ENCODE measurements at regions not wholly inside any gene's neighbourhood (a gene's known extent, or its start where the extent isn't known, plus 50 kb on each side); places are given as distances from the start of the nearest gene placed in this dataset.

GRCh38 chr7:68512466-68512865 lies 1085.8 kb upstream of the AUTS2 start:
- no peak for DNase-seq

GRCh38 chr7:68518060-68518459 lies 1080.2 kb upstream of the AUTS2 start:
- DNase-seq: no peak

- no peak for DNase-seq
Measured at GRCh38 chr7:68524126-68524525, 1074.1 kb upstream of the AUTS2 start.

- DNase-seq: no peak
Measured at GRCh38 chr7:68529221-68529620, 1069.1 kb upstream of the AUTS2 start.

DNA sequence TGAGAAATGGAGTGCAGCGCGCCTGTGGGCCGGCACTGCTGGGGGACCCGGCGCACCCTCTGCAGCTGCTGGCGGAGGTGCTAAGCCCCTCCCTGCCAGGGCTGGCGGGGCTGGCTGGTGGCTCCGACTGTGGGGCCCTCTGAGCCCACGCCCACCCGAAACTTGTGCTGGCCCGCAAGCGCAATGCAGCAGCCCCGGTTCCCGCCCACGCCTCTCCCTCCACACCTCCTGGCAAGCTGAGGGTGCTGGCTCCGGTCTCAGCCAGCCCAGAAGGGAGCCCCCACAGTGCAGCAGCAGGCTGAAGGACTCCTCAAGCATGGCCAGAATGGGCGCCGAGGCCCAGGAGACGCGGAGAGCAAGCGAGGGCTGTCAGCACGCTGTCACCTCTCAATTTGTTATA lies 1063.0 kb upstream of the AUTS2 start:
- DNase-seq: no peak

- no peak for DNase-seq
Measured at GRCh38 chr7:68537051-68537773, 1061.1 kb upstream of the AUTS2 start.

DNA sequence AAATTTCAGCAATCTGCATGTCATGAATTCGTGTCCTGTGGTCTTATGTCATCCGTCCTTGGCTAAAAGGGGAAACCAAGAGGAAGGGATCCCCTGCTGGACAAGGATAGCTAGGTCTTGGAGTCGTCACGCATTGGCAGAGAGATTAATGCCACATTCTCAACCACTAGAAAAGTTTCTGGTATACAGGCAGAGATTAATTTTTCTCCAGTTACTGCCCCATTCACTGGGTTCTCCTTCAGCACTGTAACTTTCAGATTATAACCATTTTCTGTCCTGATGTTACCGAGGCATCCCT lies 1060.6 kb upstream of the AUTS2 start:
- DNase-seq: no peak

GRCh38 chr7:68542831-68543230 lies 1055.4 kb upstream of the AUTS2 start:
- DNase-seq: no peak

DNA sequence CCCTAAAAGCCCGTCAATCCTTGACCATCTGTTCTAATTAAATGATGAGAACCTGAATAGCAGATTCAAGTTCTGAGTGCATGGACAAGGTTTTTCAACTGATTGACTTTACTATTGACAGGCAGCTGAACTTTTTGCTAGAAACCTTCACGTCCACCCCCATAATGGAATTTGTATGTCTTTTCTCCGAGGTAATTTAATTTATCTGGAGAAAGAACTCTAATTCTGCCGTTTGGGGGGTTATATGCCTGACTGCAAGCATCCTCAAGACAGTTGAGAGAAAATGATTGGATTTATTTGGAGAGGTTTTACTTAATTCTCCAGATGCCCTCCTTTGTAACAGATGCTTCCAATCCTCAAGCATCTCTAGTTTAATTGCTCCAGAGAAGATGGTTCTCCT lies 1053.4 kb upstream of the AUTS2 start:
- no peak for DNase-seq

DNA sequence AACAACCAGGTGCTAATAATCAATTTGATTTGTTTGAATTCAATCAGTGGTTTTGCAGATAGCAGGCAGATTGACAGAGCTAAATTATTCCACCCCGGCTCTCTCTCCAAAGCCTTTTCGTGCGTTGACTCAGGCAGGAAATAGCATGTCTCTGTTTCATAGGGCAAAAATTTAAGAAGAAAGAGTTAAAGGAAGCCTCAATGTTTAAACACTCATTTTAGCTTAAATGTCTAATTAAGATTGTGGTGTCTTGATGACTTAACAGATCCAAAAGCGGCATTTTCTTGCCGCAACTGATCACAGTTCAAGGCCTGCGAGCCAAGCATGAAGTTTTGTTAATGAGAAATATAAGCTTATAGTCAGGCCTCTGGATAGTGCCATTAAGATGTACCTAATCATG lies 1051.1 kb upstream of the AUTS2 start:
- DNase-seq: no peak

GRCh38 chr7:68547799-68548198 lies 1050.5 kb upstream of the AUTS2 start:
- DNase-seq: no peak

GRCh38 chr7:68550027-68550426 lies 1048.2 kb upstream of the AUTS2 start:
- no peak for DNase-seq

- no peak for DNase-seq
Measured at GRCh38 chr7:68550635-68551034, 1047.6 kb upstream of the AUTS2 start.

- no peak for DNase-seq
Measured at GRCh38 chr7:68556537-68556936, 1041.7 kb upstream of the AUTS2 start.

DNA sequence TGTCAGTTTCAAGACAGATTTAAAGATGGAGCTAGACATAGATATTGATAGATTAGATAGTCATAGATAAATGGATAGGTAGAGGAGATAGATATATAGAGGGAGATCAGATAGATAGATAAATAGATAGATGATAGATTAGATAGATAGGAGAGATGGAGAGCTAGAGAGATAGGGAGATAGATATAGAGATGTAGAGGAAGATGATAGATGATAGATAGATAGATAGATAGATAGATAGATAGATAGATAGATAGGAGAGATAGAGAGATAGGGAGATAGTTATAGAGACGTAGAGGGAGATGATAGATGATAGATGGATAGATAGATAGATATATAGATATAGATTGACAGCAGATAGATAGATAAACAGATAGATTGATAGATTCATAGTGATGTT lies 1038.8 kb upstream of the AUTS2 start:
- DNase-seq: no peak

DNA sequence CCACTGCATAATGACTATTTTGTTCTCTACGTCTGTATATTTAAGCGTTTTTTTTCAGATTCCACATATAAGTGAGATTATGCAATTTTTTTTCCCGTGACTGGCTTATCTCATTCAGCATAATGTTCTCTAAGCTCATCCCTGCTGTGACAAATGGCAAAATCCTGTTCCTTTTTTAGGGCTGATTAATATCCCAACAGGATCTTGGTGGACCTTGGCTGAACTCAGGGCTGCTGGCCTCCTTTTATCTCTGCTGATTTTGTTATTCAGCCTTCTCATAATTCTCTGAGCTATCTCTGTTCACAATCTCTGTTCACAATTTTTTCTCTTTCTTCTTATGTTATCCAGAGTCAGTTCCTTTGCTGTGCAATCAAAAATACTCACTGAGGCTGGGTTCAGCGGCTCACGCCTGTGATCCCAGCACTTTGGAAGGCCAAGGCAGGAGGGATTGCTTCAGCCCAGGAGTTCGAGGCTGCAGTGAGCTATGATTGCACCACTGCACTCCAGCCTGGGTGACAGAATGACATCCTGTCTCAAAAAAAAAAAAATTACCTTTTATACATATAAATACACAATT lies 1035.9 kb upstream of the AUTS2 start:
- DNase-seq: no peak

DNA sequence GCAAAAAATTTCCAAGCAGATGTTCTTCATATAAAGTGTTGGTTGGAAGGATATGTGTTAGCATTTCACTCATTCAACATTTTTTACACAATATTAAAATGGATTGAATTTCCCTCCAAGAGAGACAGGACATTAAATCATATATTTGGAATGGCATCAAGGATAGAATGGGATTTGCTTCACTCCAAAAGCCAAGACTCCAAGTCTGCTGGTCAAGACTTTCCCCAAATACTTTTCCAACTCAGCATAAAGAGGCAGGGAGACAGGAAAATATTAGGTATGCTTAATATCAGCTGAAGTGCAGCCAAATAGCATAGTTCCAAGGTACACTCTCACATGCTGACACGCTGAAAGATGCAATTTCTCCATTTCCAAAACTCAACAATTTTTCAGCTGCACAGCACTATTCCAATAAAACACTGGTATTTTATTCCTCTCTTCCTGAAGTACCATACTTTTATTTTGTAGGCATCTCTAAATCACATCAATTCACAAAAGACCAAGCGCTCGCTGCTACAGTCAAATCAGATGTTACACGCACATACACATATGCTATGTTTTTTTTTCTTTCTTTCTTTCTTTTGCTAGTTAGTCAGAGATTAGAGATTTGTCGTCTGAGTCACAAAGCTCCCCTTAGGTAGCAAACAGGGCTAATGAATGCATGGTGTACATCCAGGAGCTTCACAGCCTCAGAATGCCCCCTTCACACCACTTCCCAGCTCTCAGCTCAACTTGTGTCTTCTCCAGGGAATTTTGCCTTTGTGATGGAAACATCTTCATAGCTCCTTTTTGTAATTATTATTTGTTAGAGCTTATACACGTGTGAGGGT lies 1033.8 kb upstream of the AUTS2 start:
- no peak for DNase-seq

DNA sequence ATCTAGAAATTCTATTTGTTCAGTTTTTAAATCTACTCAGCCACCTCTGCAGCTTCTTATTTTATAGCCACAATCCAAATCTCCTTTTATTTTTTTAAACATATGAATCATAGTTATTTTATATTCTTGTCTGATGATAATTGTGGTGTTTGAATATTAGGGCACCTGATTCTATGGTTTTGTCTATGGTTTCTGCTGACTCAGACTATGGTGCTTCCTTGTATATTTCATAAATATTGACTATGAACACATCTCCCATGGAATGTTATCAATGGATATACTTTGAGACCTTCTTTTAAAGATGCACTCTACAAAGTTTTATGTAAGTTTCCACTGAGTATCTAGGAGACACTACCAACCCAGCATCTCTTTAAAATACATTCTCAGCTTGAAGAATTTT lies 1027.0 kb upstream of the AUTS2 start:
- DNase-seq: no peak

- DNase-seq: no peak
Measured at GRCh38 chr7:68573271-68574005, 1024.8 kb upstream of the AUTS2 start.

- no peak for DNase-seq
Measured at GRCh38 chr7:68576366-68576765, 1021.9 kb upstream of the AUTS2 start.

- no peak for DNase-seq
Measured at GRCh38 chr7:68581417-68581816, 1016.9 kb upstream of the AUTS2 start.

DNA sequence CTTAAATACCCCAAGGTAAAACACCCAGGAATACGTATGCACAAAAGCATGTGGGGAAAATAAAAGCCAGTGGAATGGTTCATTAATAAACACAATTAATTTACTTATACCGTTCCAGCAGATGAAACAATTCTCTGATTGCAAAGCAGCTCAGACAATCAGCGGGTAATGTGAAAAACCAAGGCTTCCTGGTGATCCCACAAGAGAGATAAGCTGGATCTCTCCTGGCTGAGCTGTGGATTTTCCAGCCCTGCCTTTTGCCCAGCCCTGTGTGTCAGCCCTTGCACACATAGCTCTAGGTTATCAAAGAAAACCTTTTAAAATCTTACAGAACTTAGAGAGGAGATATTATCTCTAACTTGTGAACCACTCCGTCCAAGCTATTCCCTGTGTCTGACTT lies 1010.7 kb upstream of the AUTS2 start:
- no peak for DNase-seq

DNA sequence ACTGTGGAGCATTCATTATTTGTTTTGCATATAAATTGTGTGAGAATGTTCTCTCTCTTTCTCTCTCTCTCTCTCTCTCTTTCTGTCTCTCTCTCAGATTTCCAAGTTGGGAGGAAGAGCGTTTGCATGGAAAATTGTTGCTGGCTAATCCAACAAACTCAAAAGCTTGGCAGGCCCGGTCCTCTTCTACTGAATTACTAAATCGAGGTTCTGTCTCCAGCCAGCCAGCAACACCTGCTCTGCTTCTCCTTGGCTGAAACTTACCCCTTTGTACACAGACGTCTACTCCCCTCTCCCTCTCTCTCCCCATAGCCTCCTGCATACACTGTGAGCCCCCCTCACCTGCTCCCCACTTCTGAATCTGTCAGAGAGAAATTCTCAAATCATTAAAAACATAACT lies 996.4 kb upstream of the AUTS2 start:
- no peak for DNase-seq

DNA sequence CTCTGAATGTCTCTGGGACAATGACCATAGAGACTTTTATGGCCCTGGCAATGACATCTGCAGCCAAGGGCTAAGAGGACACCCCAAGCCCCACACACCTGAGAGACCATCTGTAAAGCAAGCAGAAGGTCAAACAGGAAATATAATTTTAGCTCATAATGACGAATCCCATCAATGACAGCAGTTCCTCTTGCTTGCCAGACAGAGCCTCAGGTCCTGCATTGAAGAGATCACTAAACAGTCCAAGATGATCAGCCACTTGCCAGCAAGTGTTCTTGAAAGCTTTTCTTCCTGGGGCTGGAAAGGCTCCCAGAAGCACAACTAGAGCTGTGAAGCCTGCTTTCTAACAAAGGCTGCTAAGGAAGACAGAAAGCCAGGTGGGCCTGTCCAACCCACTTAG lies 993.7 kb upstream of the AUTS2 start:
- no peak for DNase-seq

All from effector CD4-positive, alpha-beta T cell (primary cell).